ENCODE measurements at regions not wholly inside any gene's neighbourhood (a gene's known extent, or its start where the extent isn't known, plus 50 kb on each side); places are given as distances from the start of the nearest gene placed in this dataset.
A peak's percentile ranks its signal among the peaks of the same experiment; 100 is the strongest.

DNA sequence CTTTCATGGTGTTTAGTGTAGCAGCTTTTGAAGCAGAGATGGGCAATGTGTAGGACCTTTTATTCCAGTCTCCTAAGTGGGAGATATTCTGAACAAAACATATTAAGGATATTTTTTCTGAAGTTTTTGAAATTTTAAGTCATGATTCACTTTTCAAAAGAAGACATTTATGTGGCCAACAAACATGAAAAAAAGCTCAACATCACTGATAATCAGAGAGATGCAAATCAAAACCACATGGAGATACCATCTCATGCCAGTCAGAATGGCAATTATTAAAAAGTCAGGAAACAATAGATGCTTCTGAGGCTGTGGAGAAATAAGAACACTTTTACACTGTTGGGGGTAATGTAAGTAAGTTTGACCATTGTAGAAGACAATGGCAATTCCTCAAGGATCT is 76.0 kb downstream of the FAT4 start:
- H3K36me3 ChIP-seq = no peaks in the 10 kb centered on the region
- H3K4me1 ChIP-seq = peaks cover 0 to 55% (median 43%) of the 10 kb centered on the region in 4 donors
- H3K4me3 ChIP-seq = no peak overlapping the region
- no peak for DNase-seq
- H3K27ac ChIP-seq = peak overlapping the region; percentile 74 to 86 (median 82)
- H3K9me3 ChIP-seq = no peaks in the 10 kb centered on the region
- TF ChIP-seq POLR2AphosphoS5 (IDR thresholded peaks at IDR 0.05) = no peak
- H3K27me3 ChIP-seq = no peaks in the 10 kb centered on the region
- intact Hi-C loops (cut with DNase I) = loop anchor here (5.0 kb wide), 1 partner anchor 73 kb away; no protein-coding TSS in a partner anchor

DNA sequence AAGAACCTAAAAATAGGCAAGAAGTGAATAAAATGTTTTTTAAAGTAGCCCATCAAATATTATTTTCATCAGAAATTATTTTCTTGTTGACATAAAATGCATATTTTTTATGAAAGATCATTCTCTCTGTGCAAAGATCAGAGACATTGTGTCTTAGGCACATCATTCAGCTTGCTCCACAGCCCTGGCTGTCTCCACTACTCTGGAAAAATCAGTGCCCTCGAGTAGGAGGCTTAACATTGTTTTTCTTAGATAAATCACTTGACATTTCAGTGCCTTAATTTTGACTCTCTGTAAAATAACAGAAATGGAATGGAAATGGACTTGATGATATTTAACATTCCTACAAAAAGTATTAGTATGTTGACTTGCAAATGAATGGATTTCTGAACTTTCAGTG is 77.9 kb downstream of the FAT4 start:
- TF ChIP-seq, protein P1, sequence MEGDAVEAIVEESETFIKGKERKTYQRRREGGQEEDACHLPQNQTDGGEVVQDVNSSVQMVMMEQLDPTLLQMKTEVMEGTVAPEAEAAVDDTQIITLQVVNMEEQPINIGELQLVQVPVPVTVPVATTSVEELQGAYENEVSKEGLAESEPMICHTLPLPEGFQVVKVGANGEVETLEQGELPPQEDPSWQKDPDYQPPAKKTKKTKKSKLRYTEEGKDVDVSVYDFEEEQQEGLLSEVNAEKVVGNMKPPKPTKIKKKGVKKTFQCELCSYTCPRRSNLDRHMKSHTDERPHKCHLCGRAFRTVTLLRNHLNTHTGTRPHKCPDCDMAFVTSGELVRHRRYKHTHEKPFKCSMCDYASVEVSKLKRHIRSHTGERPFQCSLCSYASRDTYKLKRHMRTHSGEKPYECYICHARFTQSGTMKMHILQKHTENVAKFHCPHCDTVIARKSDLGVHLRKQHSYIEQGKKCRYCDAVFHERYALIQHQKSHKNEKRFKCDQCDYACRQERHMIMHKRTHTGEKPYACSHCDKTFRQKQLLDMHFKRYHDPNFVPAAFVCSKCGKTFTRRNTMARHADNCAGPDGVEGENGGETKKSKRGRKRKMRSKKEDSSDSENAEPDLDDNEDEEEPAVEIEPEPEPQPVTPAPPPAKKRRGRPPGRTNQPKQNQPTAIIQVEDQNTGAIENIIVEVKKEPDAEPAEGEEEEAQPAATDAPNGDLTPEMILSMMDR (IDR thresholded peaks at IDR 0.05) = no peak
- TF ChIP-seq POLR2A (IDR thresholded peaks at IDR 0.05) (no peak), POLR2AphosphoS5 (IDR thresholded peaks at IDR 0.05) (no peak), EP300 (IDR thresholded peaks at IDR 0.05) (no peak)
- no peaks in the 10 kb centered on the region for H3K27me3 ChIP-seq
- H3K27ac ChIP-seq = peak overlapping the region; percentile 7 to 86 (median 48)
- no peak for DNase-seq
- no peaks in the 10 kb centered on the region for H3K36me3 ChIP-seq
- intact Hi-C loops (cut with DNase I) = loop anchor here (5.0 kb wide), 1 partner anchor 75 kb away; no protein-coding TSS in a partner anchor
- no peaks in the 10 kb centered on the region for H3K9me3 ChIP-seq
- peaks cover 0 to 65% (median 46%) of the 10 kb centered on the region in 4 donors for H3K4me1 ChIP-seq
- WGBS, 2 donors = 16 to 34% methylated on average over 1 of the region's 1 CpG
- no peak overlapping the region for H3K4me3 ChIP-seq

DNA sequence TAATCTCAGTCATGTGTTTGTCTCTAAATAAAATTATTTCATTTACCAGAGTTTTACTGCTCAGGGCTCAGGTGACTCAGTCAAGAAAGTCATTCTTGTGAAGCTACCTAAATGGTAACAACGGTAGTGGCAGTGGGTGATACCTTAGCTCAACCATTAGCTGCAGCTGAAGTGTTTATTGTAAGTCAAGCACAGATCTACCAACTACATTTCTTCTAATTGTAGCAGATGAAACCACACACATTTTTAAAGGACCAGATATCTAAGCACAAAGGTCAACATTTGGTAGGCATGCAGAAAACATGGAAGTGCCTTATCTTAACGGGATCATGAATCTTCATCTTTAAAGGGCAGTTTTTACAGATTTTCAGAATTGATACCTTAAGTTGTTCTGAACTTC is 79.1 kb downstream of the FAT4 start:
- no peaks in the 10 kb centered on the region for H3K9me3 ChIP-seq

DNA sequence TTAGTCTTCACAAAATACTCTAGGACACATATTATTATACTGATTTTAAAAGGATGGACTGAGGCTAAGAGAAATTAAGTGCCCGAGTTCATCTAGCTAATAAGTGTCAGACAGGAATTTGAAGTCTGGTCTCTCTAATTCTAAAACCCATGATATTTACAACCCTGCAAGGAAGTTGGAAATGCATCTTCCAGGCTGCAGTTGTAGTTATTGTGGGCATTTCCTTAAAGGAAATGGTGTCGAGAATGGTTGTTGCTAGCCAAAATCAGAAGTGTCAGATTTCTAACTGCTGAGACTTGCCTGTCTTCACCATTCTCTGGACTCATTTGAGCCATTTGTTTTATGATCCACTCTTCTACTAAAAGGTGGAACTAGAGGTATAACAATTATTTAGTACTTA is 82.5 kb downstream of the FAT4 start:
- whole genome bisulfite sequencing, 2 donors = 32 to 36% methylated on average over 2 of the region's 2 CpGs
- Histone ChIP-seq H3K27me3 (no peaks in the 10 kb centered on the region), H3K9me3 (no peaks in the 10 kb centered on the region), H3K27ac (peak overlapping the region in 3 of 4 donors; percentile 29 to 59 (median 51)), H3K36me3 (no peaks in the 10 kb centered on the region), H3K4me1 (peaks cover 0 to 75% (median 46%) of the 10 kb centered on the region in 4 donors), H3K4me3 (no peak overlapping the region)
- intact Hi-C loops (cut with DNase I) = no loop called here
- DNase-seq = no peak
- TF ChIP-seq POLR2AphosphoS5 (IDR thresholded peaks at IDR 0.05) (no peak), EP300 (IDR thresholded peaks at IDR 0.05) (no peak), POLR2A (IDR thresholded peaks at IDR 0.05) (no peak)
- TF ChIP-seq, protein P1 (IDR thresholded peaks at IDR 0.05) = no peak

More for the DNA sequence above, 79.1 kb downstream of the FAT4 start:
- peaks cover 0 to 69% (median 49%) of the 10 kb centered on the region in 4 donors for H3K4me1 ChIP-seq
- peak overlapping the region in 3 of 4 donors; percentile 36 to 86 (median 84) for H3K27ac ChIP-seq
- 28 to 67% methylated on average over 2 of the region's 2 CpGs for WGBS, 2 donors
- intact Hi-C loops (cut with DNase I) = loop anchor here (5.0 kb wide), 1 partner anchor 77 kb away; no protein-coding TSS in a partner anchor
- no peaks in the 10 kb centered on the region for H3K36me3 ChIP-seq
- TF ChIP-seq, protein P1 (IDR thresholded peaks at IDR 0.05) = no peak
- TF ChIP-seq POLR2AphosphoS5 (IDR thresholded peaks at IDR 0.05) (no peak), EP300 (IDR thresholded peaks at IDR 0.05) (no peak), POLR2A (IDR thresholded peaks at IDR 0.05) (no peak)
- H3K27me3 ChIP-seq = no peaks in the 10 kb centered on the region
- no peak for DNase-seq
- no peak overlapping the region for H3K4me3 ChIP-seq

DNA sequence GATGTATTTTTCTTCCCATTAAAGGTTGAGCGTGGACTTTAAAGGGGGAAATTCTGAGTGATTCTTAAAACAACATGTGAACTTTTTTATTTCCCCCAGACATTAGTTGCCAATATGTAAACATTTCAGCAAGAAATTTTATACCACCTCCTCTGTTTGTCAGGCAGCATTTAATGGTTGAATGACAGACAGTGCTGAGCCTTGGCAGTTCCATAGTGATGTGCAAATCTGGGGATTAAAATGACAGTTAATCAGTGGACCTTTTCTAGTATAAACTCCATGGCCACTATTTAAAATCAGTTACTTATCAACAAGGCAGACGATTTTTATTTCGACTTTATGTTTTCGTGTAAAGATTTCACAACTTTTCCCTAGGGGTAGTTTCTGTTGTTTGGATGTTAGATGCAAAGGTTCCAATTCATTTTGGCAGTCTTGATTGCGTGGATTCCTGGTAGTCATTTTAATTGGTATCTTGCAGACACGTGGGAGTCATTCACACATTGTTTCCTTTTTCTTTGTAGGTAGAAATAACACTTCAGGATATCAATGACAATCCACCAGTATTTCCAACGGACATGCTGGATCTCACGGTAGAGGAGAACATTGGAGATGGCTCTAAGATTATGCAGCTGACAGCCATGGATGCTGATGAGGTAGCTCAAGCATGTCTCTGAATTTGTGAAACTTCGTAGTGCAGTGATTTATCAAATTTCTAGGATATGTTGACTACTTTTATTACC is 83.7 kb downstream of the FAT4 start:
- no peaks in the 10 kb centered on the region for H3K9me3 ChIP-seq
- H3K4me3 ChIP-seq = no peak overlapping the region
- TF ChIP-seq POLR2A (IDR thresholded peaks at IDR 0.05) (no peak), POLR2AphosphoS5 (IDR thresholded peaks at IDR 0.05) (no peak), EP300 (IDR thresholded peaks at IDR 0.05) (no peak)
- TF ChIP-seq, protein P1 (IDR thresholded peaks at IDR 0.05) = no peak
- H3K27ac ChIP-seq = peak overlapping the region in 3 of 4 donors; percentile 15 to 59 (median 51)
- H3K36me3 ChIP-seq = no peaks in the 10 kb centered on the region
- WGBS, 2 donors = 50 to 68% methylated on average over 9 of the region's 9 CpGs
- intact Hi-C loops (cut with DNase I) = no loop called here
- peaks cover 0 to 63% (median 40%) of the 10 kb centered on the region in 4 donors for H3K4me1 ChIP-seq
- H3K27me3 ChIP-seq = no peaks in the 10 kb centered on the region
- no peak for DNase-seq
